HEK293 (cell line): ENCODE measurements at regions not wholly inside any gene's neighbourhood (a gene's known extent, or its start where the extent isn't known, plus 50 kb on each side); places are given as distances from the start of the nearest gene placed in this dataset.

Experiments used
- ZBTB20 ChIP-seq: fragments of 450-650 bp; formaldehyde crosslinking; IDR thresholded peaks from 2 replicates; pipeline ENCODE4 v1.5.1; 2016; ENCODE audit warnings: missing biosample characterization, missing genetic modification characterization
- ZBTB6 ChIP-seq: fragments of 450-650 bp; formaldehyde crosslinking; IDR thresholded peaks from 2 replicates; pipeline ENCODE4 v1.5.1; 2017; ENCODE audit warnings: missing biosample characterization, missing genetic modification characterization
- ZNF133 ChIP-seq: fragments of 450-650 bp; formaldehyde crosslinking; IDR thresholded peaks from 2 replicates; pipeline ENCODE4 v1.5.1; 2016; ENCODE audit warnings: missing biosample characterization, missing genetic modification characterization
- ZNF140 ChIP-seq: fragments of 450-650 bp; formaldehyde crosslinking; IDR thresholded peaks from 2 replicates; pipeline ENCODE4 v1.5.1; 2016; ENCODE audit warnings: missing biosample characterization, missing genetic modification characterization
- ZNF174 ChIP-seq: fragments of 450-650 bp; formaldehyde crosslinking; IDR thresholded peaks from 2 replicates; pipeline ENCODE4 v1.5.0; 2017; ENCODE audit warnings: missing biosample characterization, mild to moderate bottlenecking, missing genetic modification characterization
- ZNF335 ChIP-seq: fragments of 450-650 bp; formaldehyde crosslinking; conservative IDR thresholded peaks from 2 replicates; pipeline ENCODE4 v1.5.1; 2016; ENCODE audit warnings: missing biosample characterization, missing genetic modification characterization
- ZNF423 ChIP-seq: fragments of 450-650 bp; formaldehyde crosslinking; IDR thresholded peaks from 2 replicates; pipeline ENCODE4 v1.5.1; 2016; ENCODE audit warnings: missing biosample characterization, missing genetic modification characterization
- ZNF544 ChIP-seq: fragments of 450-650 bp; formaldehyde crosslinking; IDR thresholded peaks from 2 replicates; pipeline ENCODE4 v1.5.0; 2017; ENCODE audit warnings: missing biosample characterization, missing genetic modification characterization
- ZNF621 ChIP-seq: fragments of 450-650 bp; formaldehyde crosslinking; IDR thresholded peaks from 2 replicates; pipeline ENCODE4 v1.5.1; 2017; ENCODE audit warnings: missing biosample characterization, missing genetic modification characterization
- ZNF777 ChIP-seq: fragments of 450-650 bp; formaldehyde crosslinking; IDR thresholded peaks from 2 replicates; pipeline ENCODE4 v1.5.1; 2017; ENCODE audit warnings: missing biosample characterization, missing genetic modification characterization, borderline replicate concordance
- ZNF785 ChIP-seq: fragments of 450-650 bp; formaldehyde crosslinking; IDR thresholded peaks from 2 replicates; pipeline ENCODE4 v1.5.1; 2016; ENCODE audit warnings: missing biosample characterization, missing genetic modification characterization
- TF ChIP-seq, protein P1 (sequence below): fragments of 450-650 bp; formaldehyde crosslinking; IDR thresholded peaks from 2 replicates; pipeline ENCODE4 v1.5.1; 2016; ENCODE audit warnings: missing biosample characterization, missing genetic modification characterization
- TF ChIP-seq, protein P2 (sequence below): fragments of 450-650 bp; formaldehyde crosslinking; IDR thresholded peaks from 2 replicates; pipeline ENCODE4 v1.5.1; 2016; ENCODE audit warnings: missing biosample characterization, missing genetic modification characterization

DNA sequence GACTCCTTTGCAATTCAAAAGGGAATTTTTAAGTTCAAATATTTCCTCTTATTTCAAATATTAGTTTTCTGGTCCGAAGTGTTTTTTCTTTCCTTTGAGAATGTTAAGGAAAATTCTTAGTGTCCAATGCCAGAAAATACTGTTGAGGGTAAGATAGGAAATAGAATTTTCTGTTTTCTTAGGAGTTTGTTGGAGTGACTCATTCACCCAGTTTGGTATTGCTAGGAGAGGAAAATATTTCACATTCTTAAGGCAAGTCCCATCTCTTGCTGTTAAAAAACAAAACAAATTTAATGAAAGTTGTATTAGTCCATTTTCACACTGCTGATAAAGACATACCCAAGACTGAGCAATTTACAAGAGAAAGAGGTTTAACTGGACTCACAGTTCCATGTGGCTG is 349.2 kb upstream of the ADAMTSL1 start:
- TF ChIP-seq ZNF777 (tag by site-specific recombination) (no peak), ZNF621 (no peak), ZNF140 (no peak), ZNF423 (tag by site-specific recombination) (no peak), ZNF174 (tag by site-specific recombination) (no peak), ZBTB20 (tag by site-specific recombination) (no peak), ZNF785 (tag by site-specific recombination) (no peak), ZNF335 (tag by site-specific recombination) (no peak), ZNF544 (tag by site-specific recombination) (no peak), ZBTB6 (tag by site-specific recombination) (no peak), ZNF133 (tag by site-specific recombination) (no peak)
- TF ChIP-seq, protein P1, sequence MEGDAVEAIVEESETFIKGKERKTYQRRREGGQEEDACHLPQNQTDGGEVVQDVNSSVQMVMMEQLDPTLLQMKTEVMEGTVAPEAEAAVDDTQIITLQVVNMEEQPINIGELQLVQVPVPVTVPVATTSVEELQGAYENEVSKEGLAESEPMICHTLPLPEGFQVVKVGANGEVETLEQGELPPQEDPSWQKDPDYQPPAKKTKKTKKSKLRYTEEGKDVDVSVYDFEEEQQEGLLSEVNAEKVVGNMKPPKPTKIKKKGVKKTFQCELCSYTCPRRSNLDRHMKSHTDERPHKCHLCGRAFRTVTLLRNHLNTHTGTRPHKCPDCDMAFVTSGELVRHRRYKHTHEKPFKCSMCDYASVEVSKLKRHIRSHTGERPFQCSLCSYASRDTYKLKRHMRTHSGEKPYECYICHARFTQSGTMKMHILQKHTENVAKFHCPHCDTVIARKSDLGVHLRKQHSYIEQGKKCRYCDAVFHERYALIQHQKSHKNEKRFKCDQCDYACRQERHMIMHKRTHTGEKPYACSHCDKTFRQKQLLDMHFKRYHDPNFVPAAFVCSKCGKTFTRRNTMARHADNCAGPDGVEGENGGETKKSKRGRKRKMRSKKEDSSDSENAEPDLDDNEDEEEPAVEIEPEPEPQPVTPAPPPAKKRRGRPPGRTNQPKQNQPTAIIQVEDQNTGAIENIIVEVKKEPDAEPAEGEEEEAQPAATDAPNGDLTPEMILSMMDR (tag by site-specific recombination): no peak
- TF ChIP-seq, protein P2, sequence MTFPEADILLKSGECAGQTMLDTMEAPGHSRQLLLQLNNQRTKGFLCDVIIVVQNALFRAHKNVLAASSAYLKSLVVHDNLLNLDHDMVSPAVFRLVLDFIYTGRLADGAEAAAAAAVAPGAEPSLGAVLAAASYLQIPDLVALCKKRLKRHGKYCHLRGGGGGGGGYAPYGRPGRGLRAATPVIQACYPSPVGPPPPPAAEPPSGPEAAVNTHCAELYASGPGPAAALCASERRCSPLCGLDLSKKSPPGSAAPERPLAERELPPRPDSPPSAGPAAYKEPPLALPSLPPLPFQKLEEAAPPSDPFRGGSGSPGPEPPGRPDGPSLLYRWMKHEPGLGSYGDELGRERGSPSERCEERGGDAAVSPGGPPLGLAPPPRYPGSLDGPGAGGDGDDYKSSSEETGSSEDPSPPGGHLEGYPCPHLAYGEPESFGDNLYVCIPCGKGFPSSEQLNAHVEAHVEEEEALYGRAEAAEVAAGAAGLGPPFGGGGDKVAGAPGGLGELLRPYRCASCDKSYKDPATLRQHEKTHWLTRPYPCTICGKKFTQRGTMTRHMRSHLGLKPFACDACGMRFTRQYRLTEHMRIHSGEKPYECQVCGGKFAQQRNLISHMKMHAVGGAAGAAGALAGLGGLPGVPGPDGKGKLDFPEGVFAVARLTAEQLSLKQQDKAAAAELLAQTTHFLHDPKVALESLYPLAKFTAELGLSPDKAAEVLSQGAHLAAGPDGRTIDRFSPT (tag by site-specific recombination): no peak
